ENCODE measurements at regions not wholly inside any gene's neighbourhood (a gene's known extent, or its start where the extent isn't known, plus 50 kb on each side); places are given as distances from the start of the nearest gene placed in this dataset.

DNA sequence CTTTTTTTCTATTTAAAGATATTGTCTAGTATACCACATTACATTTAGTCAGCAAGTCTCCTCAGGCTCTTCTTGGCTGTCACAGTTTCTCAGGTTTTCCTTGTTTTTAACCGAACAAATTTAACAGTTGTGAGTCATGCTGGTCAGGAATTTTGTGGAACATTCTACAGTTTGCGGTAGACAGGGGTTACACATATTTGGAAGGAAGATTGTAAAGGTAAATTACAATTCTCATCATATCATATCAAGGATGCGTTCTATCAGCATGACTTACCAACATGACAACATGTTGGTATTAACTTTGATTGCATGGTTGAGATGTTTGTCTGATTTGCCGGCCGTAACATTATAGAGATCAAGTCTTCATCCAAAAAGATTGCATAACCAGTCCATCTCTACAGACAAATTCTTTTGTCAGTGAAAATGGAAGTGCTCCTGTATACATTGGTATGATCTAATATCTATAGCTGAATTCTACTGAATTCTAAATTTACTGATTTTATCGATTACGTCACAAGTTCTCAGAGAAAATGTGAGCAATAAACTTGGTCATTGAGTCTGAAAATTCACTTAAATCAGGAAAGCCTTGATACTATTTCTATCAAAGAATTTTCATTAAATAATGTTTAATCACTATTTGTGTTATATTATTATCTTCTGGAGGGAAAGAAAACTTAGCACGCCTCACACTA lies 664.4 kb upstream of the SLC8A1 start:
- TF ChIP-seq, protein P1, sequence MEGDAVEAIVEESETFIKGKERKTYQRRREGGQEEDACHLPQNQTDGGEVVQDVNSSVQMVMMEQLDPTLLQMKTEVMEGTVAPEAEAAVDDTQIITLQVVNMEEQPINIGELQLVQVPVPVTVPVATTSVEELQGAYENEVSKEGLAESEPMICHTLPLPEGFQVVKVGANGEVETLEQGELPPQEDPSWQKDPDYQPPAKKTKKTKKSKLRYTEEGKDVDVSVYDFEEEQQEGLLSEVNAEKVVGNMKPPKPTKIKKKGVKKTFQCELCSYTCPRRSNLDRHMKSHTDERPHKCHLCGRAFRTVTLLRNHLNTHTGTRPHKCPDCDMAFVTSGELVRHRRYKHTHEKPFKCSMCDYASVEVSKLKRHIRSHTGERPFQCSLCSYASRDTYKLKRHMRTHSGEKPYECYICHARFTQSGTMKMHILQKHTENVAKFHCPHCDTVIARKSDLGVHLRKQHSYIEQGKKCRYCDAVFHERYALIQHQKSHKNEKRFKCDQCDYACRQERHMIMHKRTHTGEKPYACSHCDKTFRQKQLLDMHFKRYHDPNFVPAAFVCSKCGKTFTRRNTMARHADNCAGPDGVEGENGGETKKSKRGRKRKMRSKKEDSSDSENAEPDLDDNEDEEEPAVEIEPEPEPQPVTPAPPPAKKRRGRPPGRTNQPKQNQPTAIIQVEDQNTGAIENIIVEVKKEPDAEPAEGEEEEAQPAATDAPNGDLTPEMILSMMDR (IDR thresholded peaks at IDR 0.05) = no peak
- TF ChIP-seq POLR2A (IDR thresholded peaks at IDR 0.05) = no peak

All from thyroid gland (tissue), 4 donors.